Naive B cell (primary cell): ENCODE measurements at regions not wholly inside any gene's neighbourhood (a gene's known extent, or its start where the extent isn't known, plus 50 kb on each side); places are given as distances from the start of the nearest gene placed in this dataset.
"Not testable (repeated sequence)": the region's sequence is repeated elsewhere in the genome, so short reads cannot be mapped to it uniquely, and the experiment has no call there.

Experiments used
- ATAC-seq, 2 donors: fragments of 150-1000 bp; cut with Tn5 transposase; 2 replicates each; pipeline ENCODE4 v1.10.0; 2021; ENCODE audit warnings: low read depth in 2 of 2, mild to moderate bottlenecking in 2 of 2, moderate library complexity in 2 of 2
- DNase-seq: peaks from one replicate; pipeline ENCODE4 v3.0.0; 2022
- H3K27ac Mint-ChIP-seq, 6 donors: one replicate each; pipeline ENCODE4 v1.8.0; 2020 to 2022; ENCODE audit warnings: mild to moderate bottlenecking in 6 of 6, mixed read lengths in 6 of 6, moderate library complexity in 5 of 6, inconsistent platforms in 2 of 6
- H3K27me3 Mint-ChIP-seq, 3 donors: one replicate each; pipeline ENCODE4 v1.8.0; 2021 to 2022; ENCODE audit warnings: mixed read lengths in 3 of 3, mild to moderate bottlenecking in 1 of 3
- H3K36me3 Mint-ChIP-seq, 2 donors: one replicate each; pipeline ENCODE4 v1.8.0; 2020 to 2022; ENCODE audit warnings: mixed read lengths in 2 of 2, inconsistent platforms in 1 of 2, mild to moderate bottlenecking in 1 of 2
- H3K4me1 Mint-ChIP-seq, 3 donors: one replicate each; pipeline ENCODE4 v1.8.0; 2020 to 2022; ENCODE audit warnings: mixed read lengths in 3 of 3, inconsistent platforms in 1 of 3, mild to moderate bottlenecking in 1 of 3, moderate library complexity in 1 of 3
- H3K4me3 Mint-ChIP-seq, 8 donors: one replicate each; pipeline ENCODE4 v1.8.0; 2020 to 2022; ENCODE audit warnings: mild to moderate bottlenecking in 8 of 8, mixed read lengths in 8 of 8, moderate library complexity in 8 of 8, inconsistent platforms in 2 of 8
- H3K9me3 Mint-ChIP-seq, 7 donors: one replicate each; pipeline ENCODE4 v1.8.0; 2020 to 2022; ENCODE audit warnings: mixed read lengths in 7 of 7, mild to moderate bottlenecking in 5 of 7, inconsistent platforms in 2 of 7, moderate library complexity in 1 of 7

DNA sequence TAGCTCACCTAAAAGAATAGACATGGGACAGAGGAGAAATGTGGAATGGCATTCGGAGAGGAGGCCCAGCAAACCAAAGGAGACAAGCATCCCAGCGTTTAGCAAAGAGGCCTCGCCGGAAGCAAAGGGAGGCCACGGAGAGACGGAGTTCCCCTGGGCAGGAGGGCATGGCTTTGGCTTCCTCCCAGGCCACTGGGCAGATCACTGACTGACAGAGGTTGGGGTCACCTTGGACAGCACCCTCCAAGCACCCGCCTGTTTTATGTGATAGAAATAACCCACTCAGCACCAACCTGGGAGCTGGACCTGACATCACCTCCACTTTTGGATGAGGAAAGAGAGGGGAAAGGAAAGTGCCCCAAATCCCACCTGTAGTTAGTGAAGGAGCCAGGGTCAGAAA, 434.1 kb downstream of the BRD1 start:
- no peak overlapping the region for H3K4me3 Mint-ChIP-seq
- peaks cover 0 to 4% of the 10 kb centered on the region in 2 donors for H3K36me3 Mint-ChIP-seq
- peaks cover 3 to 19% (median 6%) of the 10 kb centered on the region in 7 donors for H3K9me3 Mint-ChIP-seq
- ATAC-seq = no peak
- peak overlapping the region in 2 of 6 donors; percentile 6 to 37 for H3K27ac Mint-ChIP-seq
- no peak for DNase-seq
- H3K4me1 Mint-ChIP-seq = no peaks in the 10 kb centered on the region
- H3K27me3 Mint-ChIP-seq = peaks cover 12 to 24% (median 15%) of the 10 kb centered on the region in 3 donors

DNA sequence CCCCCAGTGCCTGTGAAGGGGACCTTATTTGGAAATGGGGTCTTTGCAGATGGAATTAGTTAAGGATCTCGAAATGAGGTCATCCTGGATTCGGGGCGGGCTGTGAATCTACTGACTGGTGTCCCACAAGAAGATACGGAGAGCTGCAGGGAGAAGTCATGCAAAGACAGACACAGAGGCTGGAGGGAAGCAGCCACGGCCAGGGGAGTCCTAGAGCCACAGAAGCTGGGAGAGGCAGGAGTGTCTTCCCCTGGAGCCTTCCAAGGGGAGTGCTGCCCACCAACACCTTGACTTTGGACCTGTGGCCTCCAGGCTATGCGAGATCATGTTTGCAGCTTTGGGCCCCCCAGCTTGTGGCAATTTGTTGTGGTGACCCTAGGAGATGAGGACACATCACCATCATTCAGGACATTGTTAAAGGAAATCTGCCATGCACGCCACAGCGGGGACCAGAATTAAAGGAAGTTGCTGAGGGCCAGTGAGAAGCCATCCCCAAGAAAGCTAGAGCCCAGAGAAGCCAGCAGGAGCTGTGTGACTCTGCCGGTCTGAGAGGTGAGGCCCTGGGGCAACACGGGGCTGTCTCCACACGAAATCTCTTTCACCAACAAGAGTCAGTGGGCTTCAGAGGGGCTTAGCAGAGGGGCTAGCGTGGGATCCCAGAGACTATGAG, 434.7 kb downstream of the BRD1 start:
- ATAC-seq = no peak
- H3K4me1 Mint-ChIP-seq = no peaks in the 10 kb centered on the region
- H3K27ac Mint-ChIP-seq = peak overlapping the region in 1 of 6 donors; percentile 6
- peaks cover 12 to 24% (median 15%) of the 10 kb centered on the region in 3 donors for H3K27me3 Mint-ChIP-seq
- peaks cover 0 to 4% of the 10 kb centered on the region in 2 donors for H3K36me3 Mint-ChIP-seq
- peaks cover 3 to 19% (median 6%) of the 10 kb centered on the region in 7 donors for H3K9me3 Mint-ChIP-seq
- no peak for DNase-seq
- H3K4me3 Mint-ChIP-seq = peak overlapping the region in 1 of 8 donors; percentile 47

DNA sequence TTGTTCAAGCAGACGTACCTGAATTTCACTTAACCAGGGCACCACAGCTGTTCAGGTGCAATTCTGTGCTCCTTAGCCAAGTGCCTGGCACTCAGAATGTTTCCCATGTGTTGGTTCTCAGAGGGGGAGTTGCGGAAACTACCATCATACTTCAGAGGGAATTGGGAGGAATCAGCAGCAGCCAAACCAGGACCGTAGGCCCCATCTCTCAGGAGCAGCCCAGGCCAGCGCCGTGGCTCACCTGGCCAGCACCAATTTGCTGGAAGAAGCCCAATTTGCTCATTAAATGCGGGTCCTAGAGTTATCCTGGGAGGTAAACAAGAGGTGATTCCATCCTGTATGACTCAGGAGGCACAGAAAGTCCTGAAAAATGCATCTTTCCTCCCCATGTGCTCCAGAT, 435.4 kb downstream of the BRD1 start:
- H3K27me3 Mint-ChIP-seq = peaks cover 12 to 24% (median 15%) of the 10 kb centered on the region in 3 donors
- H3K27ac Mint-ChIP-seq = no peak overlapping the region
- H3K4me3 Mint-ChIP-seq = no peak overlapping the region
- DNase-seq (no peak), ATAC-seq (no peak)
- peaks cover 3 to 19% (median 5%) of the 10 kb centered on the region in 7 donors for H3K9me3 Mint-ChIP-seq
- H3K4me1 Mint-ChIP-seq = no peaks in the 10 kb centered on the region
- H3K36me3 Mint-ChIP-seq = peaks cover 0 to 4% of the 10 kb centered on the region in 2 donors

DNA sequence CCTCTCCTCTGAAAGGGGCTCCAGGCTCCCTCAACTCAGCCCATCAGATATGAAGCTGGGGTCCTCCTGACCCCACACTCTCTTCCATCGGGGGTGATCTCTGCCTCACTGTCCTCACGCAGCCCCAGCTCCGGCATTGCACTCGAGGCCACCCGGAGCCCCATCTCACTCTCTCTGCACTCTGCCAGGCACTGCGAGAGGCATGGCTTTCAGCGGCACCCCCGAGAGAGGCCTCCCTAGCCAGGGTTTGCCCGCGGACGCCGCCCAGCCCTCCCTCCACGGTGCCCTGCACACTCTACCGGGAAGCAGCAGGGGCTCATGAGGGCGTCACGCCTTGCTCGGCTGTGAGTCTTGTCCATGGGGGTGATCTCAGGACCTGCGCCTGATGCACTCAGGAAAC, 436.2 kb downstream of the BRD1 start:
- DNase-seq = no peak
- Mint-ChIP-seq H3K4me1 (no peaks in the 10 kb centered on the region), H3K27me3 (peaks cover 12 to 24% (median 15%) of the 10 kb centered on the region in 3 donors), H3K27ac (peak overlapping the region in 1 of 6 donors; percentile 86), H3K4me3 (no peak overlapping the region), H3K36me3 (peaks cover 0 to 4% of the 10 kb centered on the region in 2 donors), H3K9me3 (peaks cover 3 to 19% (median 5%) of the 10 kb centered on the region in 7 donors)
- ATAC-seq = no peak

DNA sequence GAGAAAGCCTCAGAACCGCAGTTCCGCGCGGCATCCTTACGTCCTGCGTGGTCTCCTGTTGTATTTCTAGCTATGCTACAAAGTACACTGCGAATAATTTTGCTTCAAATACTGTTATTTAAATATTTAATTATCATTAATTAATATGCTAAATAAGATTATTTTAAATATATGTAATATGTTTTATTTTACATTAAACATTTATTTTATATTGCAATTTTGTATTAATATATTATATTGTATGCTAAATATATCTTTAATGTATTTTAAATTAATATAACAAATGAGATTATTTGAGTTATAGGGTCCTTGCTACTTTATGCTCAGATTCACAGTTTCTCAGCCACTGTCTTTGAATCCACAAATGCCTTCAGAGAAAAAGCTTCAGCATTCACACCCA, 436.7 kb downstream of the BRD1 start:
- H3K4me3 Mint-ChIP-seq = no peak overlapping the region
- DNase-seq (no peak), ATAC-seq (no peak)
- peaks cover 3 to 19% (median 5%) of the 10 kb centered on the region in 7 donors for H3K9me3 Mint-ChIP-seq
- H3K27ac Mint-ChIP-seq = no peak overlapping the region
- H3K36me3 Mint-ChIP-seq = peaks cover 0 to 4% of the 10 kb centered on the region in 2 donors
- H3K4me1 Mint-ChIP-seq = no peaks in the 10 kb centered on the region
- peaks cover 12 to 24% (median 15%) of the 10 kb centered on the region in 3 donors for H3K27me3 Mint-ChIP-seq

DNA sequence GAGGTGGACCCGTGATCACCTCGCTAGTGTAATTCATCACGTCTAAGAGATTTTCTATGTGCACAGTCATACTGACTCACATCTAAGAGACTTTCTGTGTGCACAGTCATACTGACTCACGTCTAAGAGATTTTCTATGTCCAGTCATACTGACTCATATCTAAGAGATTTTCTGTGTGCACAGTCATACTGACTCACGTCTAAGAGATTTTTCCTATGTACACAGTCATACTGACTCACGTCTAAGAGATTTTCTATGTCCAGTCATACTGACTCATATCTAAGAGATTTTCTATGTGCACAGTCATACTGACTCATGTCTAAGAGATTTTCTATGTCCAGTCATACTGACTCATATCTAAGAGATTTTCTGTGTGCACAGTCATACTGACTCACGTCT, 443.8 kb downstream of the BRD1 start:
- Mint-ChIP-seq H3K27me3 (peaks cover 0 to 11% (median 6%) of the 10 kb centered on the region in 3 donors), H3K4me1 (peaks cover 11 to 23% (median 17%) of the 10 kb centered on the region in 3 donors), H3K9me3 (peaks cover 0 to 12% (median 6%) of the 10 kb centered on the region in 7 donors)
- not testable (repeated sequence) for H3K36me3 Mint-ChIP-seq, H3K27ac Mint-ChIP-seq, H3K4me3 Mint-ChIP-seq, DNase-seq, ATAC-seq

DNA sequence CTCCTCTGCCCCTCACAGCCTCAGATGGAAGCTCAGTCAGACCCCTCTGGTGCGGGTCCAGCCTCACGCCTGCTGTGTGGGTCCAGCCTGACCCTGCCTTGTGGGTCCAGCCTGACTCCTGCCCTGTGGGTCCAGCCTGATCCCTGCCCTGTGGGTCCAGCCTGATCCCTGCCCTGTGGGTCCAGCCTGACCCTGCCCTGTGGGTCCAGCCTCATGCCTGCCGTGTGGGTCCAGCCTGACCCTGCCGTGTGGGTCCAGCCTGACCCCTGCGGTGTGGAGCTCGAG, 445.3 kb downstream of the BRD1 start:
- Mint-ChIP-seq H3K4me3 (no peak overlapping the region), H3K27ac (no peak overlapping the region), H3K4me1 (peaks cover 14 to 23% (median 21%) of the 10 kb centered on the region in 3 donors), H3K27me3 (peaks cover 0 to 17% (median 15%) of the 10 kb centered on the region in 3 donors), H3K9me3 (peaks cover 0 to 12% (median 6%) of the 10 kb centered on the region in 7 donors), H3K36me3 (no peaks in the 10 kb centered on the region)
- DNase-seq (no peak), ATAC-seq (no peak)

DNA sequence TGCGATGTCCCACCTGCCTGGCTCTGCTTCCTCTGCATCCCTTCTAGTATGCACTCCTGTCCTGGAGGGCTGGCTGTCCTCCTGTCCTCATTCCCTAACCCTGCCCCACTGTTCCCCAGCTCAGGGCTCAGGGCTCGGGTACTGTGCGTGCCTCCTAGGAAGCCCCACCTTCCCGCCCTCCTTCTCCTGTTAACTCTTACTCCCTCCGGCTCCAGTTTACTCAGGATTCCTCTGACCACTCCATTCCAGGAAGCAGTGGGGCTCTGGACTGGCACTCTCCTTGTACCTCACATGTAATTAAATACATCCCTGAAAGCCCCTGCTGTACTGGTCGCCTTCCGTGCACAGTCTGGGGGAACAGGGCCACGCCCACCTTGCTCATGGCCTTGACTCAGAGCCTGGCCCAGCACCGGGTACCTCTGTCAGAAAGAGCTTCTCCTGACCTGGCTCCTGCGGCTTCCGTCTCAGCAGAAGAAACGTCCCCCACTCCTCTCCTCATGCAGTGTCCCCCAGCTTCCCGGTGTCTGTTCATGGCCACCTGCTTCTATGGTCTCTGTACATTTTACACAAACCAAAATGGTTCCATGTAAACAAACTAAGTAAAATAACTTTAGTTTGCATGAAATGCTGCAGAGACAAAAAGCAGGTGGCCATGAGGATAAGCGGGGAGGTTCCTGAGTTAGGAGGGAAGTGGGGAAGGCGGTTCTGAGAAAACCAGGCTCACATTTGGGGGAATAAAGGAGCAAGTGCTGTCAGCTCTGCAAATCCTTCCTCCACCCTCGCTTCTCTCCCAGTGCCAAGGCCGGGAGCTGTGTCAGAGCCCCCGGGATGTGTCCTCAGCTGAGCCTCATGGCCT, 445.9 kb downstream of the BRD1 start:
- Mint-ChIP-seq H3K9me3 (peaks cover 0 to 12% (median 6%) of the 10 kb centered on the region in 7 donors), H3K4me3 (peak overlapping the region in 1 of 8 donors; percentile 77), H3K27ac (no peak overlapping the region), H3K36me3 (no peaks in the 10 kb centered on the region), H3K4me1 (peaks cover 14 to 23% (median 21%) of the 10 kb centered on the region in 3 donors), H3K27me3 (peaks cover 0 to 19% (median 17%) of the 10 kb centered on the region in 3 donors)
- DNase-seq (no peak), ATAC-seq (no peak)

DNA sequence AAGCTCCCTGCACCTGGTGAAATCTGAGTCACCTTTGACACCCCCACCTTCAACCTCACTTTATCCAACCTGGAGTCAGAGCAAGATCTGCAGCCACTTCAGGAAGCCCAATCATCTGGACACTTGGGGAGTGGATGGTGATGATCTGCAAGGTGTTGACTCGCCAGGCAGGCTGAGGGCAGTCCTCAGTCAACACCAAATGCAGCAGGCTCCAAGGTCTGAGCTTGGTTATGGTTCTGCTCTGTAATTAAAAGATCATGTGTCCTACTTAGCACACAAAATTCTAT, 446.9 kb downstream of the BRD1 start:
- Mint-ChIP-seq H3K27me3 (peaks cover under 1 to 23% (median 19%) of the 10 kb centered on the region in 3 donors), H3K9me3 (peaks cover 0 to 12% (median 6%) of the 10 kb centered on the region in 7 donors), H3K4me3 (no peak overlapping the region), H3K27ac (peak overlapping the region in 1 of 6 donors; percentile 65), H3K36me3 (no peaks in the 10 kb centered on the region), H3K4me1 (peaks cover 14 to 23% (median 21%) of the 10 kb centered on the region in 3 donors)
- ATAC-seq = no peak
- DNase-seq = no peak

DNA sequence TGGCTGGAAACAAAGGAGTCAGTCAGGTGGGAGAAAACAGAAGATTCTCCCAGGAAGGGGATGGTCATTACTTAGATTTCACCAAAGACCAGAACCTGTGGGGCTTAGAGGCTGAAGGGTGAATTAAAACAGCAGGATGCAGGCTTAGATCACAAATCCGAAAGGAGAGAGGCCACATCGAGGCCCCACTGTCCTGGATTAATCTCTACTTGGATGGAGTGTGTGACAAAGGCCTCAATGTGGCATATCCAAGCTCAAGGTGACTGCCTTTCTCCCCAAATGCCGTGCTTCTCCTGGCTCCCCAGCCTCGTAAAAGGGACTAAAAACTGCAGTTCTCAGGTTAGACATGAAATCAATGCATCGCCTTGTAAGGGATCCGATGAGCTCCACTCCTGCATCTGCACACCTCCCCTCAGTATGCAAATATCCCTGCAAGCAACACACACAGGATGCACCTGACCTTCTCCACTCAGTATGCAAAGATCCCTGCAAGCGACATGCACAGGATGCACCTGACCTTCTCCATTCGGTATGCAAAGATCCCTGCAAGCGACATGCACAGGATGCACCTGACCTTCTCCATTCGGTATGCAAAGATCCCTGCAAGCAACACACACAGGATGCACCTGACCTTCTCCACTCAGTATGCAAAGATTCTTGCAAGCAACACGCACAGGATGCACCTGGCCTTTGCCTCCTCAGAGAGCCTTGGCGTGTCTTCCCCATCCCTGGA, 447.4 kb downstream of the BRD1 start:
- Mint-ChIP-seq H3K27me3 (peaks cover 4 to 23% (median 19%) of the 10 kb centered on the region in 3 donors), H3K9me3 (peaks cover 0 to 12% (median 6%) of the 10 kb centered on the region in 7 donors), H3K36me3 (no peaks in the 10 kb centered on the region), H3K4me3 (no peak overlapping the region), H3K4me1 (peaks cover 14 to 23% (median 21%) of the 10 kb centered on the region in 3 donors), H3K27ac (no peak overlapping the region)
- DNase-seq (no peak), ATAC-seq (peak; percentile 27 to 52)

DNA sequence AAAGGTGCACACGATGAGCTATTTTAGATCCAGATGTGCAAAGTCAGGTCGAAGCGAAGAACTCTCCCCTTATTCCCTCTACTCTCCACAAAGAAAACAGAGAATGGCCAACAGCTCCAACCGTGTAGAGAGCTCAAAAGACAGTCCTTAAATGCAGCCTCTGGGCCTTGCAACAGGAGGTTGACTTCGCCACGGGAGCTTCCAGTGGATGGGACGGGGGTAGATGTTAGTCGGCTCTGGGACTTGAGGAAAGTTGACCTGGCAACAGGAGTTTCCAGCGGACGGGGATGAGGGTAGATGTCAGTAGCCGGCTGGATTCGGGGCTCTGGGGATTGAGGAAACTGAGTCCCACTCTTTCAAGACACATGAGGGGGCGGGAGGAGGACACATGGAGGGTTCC, 450.4 kb downstream of the BRD1 start:
- ATAC-seq (no peak), DNase-seq (no peak)
- H3K9me3 Mint-ChIP-seq = peaks cover 0 to 12% (median 6%) of the 10 kb centered on the region in 7 donors
- peaks cover 14 to 23% (median 21%) of the 10 kb centered on the region in 3 donors for H3K4me1 Mint-ChIP-seq
- peaks cover 4 to 35% (median 27%) of the 10 kb centered on the region in 3 donors for H3K27me3 Mint-ChIP-seq
- H3K4me3 Mint-ChIP-seq = no peak overlapping the region
- no peak overlapping the region for H3K27ac Mint-ChIP-seq
- no peaks in the 10 kb centered on the region for H3K36me3 Mint-ChIP-seq

DNA sequence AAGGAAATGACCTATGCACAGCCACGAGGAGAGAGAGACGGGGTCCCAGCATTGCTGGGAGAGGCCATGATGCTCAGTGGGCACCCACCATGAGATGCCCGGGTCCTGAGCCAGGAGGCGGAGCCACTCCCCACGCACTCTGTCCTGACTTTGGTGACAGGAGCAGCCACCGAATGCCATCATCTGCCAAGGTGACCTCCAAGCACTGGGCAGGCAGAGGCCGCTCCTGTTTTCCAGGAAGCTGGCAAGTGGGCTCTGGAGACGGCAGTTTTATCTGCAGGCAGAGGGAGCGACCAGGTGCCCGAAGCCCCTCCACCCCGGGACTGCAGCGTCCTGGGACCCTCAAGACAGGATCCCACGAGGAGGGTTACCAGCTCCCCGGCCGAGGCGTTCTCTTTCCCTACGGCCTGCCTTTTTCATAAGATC, 453.9 kb downstream of the BRD1 start:
- Mint-ChIP-seq H3K27me3 (peaks cover 4 to 45% (median 29%) of the 10 kb centered on the region in 3 donors), H3K4me3 (no peak overlapping the region), H3K27ac (no peak overlapping the region), H3K36me3 (no peaks in the 10 kb centered on the region), H3K9me3 (no peaks in the 10 kb centered on the region), H3K4me1 (peaks cover 0 to 2% (median 2%) of the 10 kb centered on the region in 3 donors)
- ATAC-seq (no peak), DNase-seq (no peak)

DNA sequence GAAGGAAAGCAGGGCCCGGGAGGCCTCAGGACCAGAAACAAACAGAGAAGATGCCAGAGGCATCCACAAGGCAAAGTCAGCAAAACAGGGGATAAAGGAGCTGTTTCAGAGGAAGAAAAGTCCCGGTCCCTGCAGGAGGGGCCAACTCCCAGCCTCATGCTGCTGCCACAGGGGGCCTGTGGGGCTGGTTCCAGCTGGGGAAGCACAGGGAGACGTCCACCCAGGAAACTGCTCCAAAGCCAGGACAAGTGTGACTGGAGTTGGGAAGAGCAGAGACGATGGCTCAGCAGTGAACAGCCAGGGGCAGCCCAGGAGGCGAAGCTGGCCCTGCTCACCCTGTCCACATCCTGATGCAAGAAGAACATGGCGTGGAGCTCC, 454.4 kb downstream of the BRD1 start:
- DNase-seq (no peak), ATAC-seq (no peak)
- peaks cover 4 to 47% (median 32%) of the 10 kb centered on the region in 3 donors for H3K27me3 Mint-ChIP-seq
- no peaks in the 10 kb centered on the region for H3K4me1 Mint-ChIP-seq
- H3K4me3 Mint-ChIP-seq = no peak overlapping the region
- peak overlapping the region in 1 of 6 donors; percentile 68 for H3K27ac Mint-ChIP-seq
- H3K36me3 Mint-ChIP-seq = no peaks in the 10 kb centered on the region
- H3K9me3 Mint-ChIP-seq = no peaks in the 10 kb centered on the region
